Breast epithelium (tissue), 3 donors: ENCODE measurements at regions not wholly inside any gene's neighbourhood (a gene's known extent, or its start where the extent isn't known, plus 50 kb on each side); places are given as distances from the start of the nearest gene placed in this dataset.

Experiments used
- POLR2A ChIP-seq: fragments of 450-650 bp; IDR thresholded peaks from one replicate; pipeline ENCODE4 v1.6.1; 2016; ENCODE audit warnings: antibody characterized with exemption, mild to moderate bottlenecking, moderate library complexity
- TF ChIP-seq, protein P1 (sequence below), 3 donors: fragments of 450-650 bp; IDR thresholded peaks; one replicate each; pipeline ENCODE4 v1.5.1; 2016 to 2017; ENCODE audit warnings: antibody characterized with exemption in 3 of 3, mild to moderate bottlenecking in 3 of 3, moderate library complexity in 3 of 3

DNA sequence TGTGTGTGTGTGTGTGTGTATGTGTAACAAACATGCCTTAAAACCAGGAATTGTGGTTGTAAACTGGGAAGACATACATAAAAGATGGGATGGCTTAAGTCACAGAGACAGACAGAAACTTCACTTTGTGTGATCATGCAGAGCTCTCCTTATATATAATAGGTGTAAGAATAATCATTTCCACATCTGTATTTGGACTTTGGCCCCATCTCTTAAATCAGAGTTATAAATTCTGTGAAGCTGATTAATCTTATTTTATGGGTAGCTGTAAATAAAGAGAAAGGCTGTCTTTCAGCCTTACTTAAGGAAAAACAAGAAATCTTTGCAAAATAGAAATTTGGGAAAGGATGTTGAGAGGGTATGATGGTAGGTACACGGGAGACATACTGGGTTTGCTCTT is 174.6 kb upstream of the PITX2 start:
- TF ChIP-seq, protein P1, sequence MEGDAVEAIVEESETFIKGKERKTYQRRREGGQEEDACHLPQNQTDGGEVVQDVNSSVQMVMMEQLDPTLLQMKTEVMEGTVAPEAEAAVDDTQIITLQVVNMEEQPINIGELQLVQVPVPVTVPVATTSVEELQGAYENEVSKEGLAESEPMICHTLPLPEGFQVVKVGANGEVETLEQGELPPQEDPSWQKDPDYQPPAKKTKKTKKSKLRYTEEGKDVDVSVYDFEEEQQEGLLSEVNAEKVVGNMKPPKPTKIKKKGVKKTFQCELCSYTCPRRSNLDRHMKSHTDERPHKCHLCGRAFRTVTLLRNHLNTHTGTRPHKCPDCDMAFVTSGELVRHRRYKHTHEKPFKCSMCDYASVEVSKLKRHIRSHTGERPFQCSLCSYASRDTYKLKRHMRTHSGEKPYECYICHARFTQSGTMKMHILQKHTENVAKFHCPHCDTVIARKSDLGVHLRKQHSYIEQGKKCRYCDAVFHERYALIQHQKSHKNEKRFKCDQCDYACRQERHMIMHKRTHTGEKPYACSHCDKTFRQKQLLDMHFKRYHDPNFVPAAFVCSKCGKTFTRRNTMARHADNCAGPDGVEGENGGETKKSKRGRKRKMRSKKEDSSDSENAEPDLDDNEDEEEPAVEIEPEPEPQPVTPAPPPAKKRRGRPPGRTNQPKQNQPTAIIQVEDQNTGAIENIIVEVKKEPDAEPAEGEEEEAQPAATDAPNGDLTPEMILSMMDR (IDR thresholded peaks at IDR 0.05) = no peak
- no peak for TF ChIP-seq POLR2A
